Endothelial cell of umbilical vein (primary cell): ENCODE measurements at regions not wholly inside any gene's neighbourhood (a gene's known extent, or its start where the extent isn't known, plus 50 kb on each side); places are given as distances from the start of the nearest gene placed in this dataset.

Source experiments
- BruUV-seq: library from RNA; stranded (reverse); fragments of 400-500 nt; replicated peaks from 2 replicates; lab custom pipeline; 2021; lab: Mats Ljungman, UMichigan
- CTCF ChIA-PET: fragments of 300-600, 350-600 bp; sonication (Branson Sonifier 250); formaldehyde crosslinking; loops from one replicate; lab custom pipeline; 2021; ENCODE audit warnings: antibody characterized with exemption, inconsistent platforms; lab: Charles Lee
- POLR2A ChIA-PET: fragments of 300-600, 350-600 bp; sonication (Branson Sonifier 250); formaldehyde crosslinking; loops from one replicate; lab custom pipeline; 2021; ENCODE audit warnings: antibody characterized with exemption, inconsistent platforms; lab: Charles Lee
- DNase-seq: peaks from one replicate; pipeline ENCODE4 v3.0.0-alpha.2; 2011; ENCODE audit warnings: low read depth, low spot score
- FAIRE-seq: peaks from 2 replicates; lab custom pipeline; 2011; peaks lifted over from hg19 to GRCh38; lab: Jason Lieb, UNC
- H2AFZ ChIP-seq: 2 replicates; pipeline ENCODE4 v1.6.0; 2012; ENCODE audit warnings: low read depth, low read length, control low read depth, inconsistent platforms
- H3K27ac ChIP-seq: 2 replicates; pipeline ENCODE4 v1.5.1; 2011; ENCODE audit warnings: low read depth, mild to moderate bottlenecking, control low read depth, low read length, moderate library complexity; ENCODE audit not compliant: insufficient read depth
- H3K27me3 ChIP-seq, 2 experiments: 2 replicates each; pipeline versions ENCODE4 v1.6.0 to v1.6.1; 2011; ENCODE audit warnings: low read length in 2 of 2, mixed read lengths in 1 of 2; ENCODE audit not compliant: control insufficient read depth in 2 of 2, insufficient read depth in 2 of 2
- H3K36me3 ChIP-seq, 2 experiments: 2 replicates in 1 of 2; 3 replicates in 1 of 2; pipeline ENCODE4 v1.5.1; 2011; ENCODE audit warnings: low read length in 2 of 2, mild to moderate bottlenecking in 1 of 2, moderate library complexity in 1 of 2; ENCODE audit not compliant: control insufficient read depth in 2 of 2, insufficient read depth in 2 of 2; ENCODE audit errors: extremely low read depth in 1 of 2
- H3K4me1 ChIP-seq: 3 replicates; pipeline ENCODE4 v1.5.1; 2011; ENCODE audit warnings: mild to moderate bottlenecking, low read length; ENCODE audit not compliant: control insufficient read depth, insufficient read depth; ENCODE audit errors: extremely low read depth
- H3K4me2 ChIP-seq: 2 replicates; pipeline ENCODE4 v1.6.1; 2011; ENCODE audit warnings: low read length, control low read depth, mixed read lengths; ENCODE audit not compliant: insufficient read depth
- H3K4me3 ChIP-seq, 3 experiments: fragments of 200-600 bp in 1 of 3; sonication (generic), shearing (Covaris generic) in 1 of 3; replicated peaks in 1 of 3; 2 replicates each; pipeline ENCODE4 v1.5.1; 2011 to 2016; ENCODE audit warnings: control low read depth in 3 of 3, low read length in 3 of 3, mild to moderate bottlenecking in 2 of 3, inconsistent platforms in 1 of 3, low read depth in 1 of 3, moderate library complexity in 1 of 3; ENCODE audit not compliant: insufficient read depth in 1 of 3
- H3K79me2 ChIP-seq: 2 replicates; pipeline ENCODE4 v1.6.0; 2012; ENCODE audit warnings: low read length, inconsistent platforms; ENCODE audit not compliant: control insufficient read depth, insufficient read depth
- H3K9ac ChIP-seq: replicated peaks from 2 replicates; pipeline ENCODE3; 2011; ENCODE audit warnings: low read length, control low read depth; ENCODE audit not compliant: insufficient read depth; ENCODE audit errors: extremely low read depth
- H3K9me1 ChIP-seq: replicated peaks from 3 replicates; pipeline ENCODE4 v1.6.0; 2011; ENCODE audit warnings: mild to moderate bottlenecking, low read length; ENCODE audit not compliant: control insufficient read depth, insufficient read depth; ENCODE audit errors: extremely low read depth
- H3K9me3 ChIP-seq: replicated peaks from 2 replicates; pipeline ENCODE4 v1.5.1; 2012; ENCODE audit warnings: low read length, inconsistent platforms; ENCODE audit not compliant: control insufficient read depth, insufficient read depth
- H4K20me1 ChIP-seq: replicated peaks from 2 replicates; pipeline ENCODE3; 2011; ENCODE audit warnings: mild to moderate bottlenecking, low read length; ENCODE audit not compliant: control insufficient read depth, insufficient read depth; ENCODE audit errors: extremely low read depth
- EZH2 ChIP-seq: IDR thresholded peaks from 2 replicates; pipeline ENCODE4 v1.6.1; 2012; ENCODE audit warnings: borderline replicate concordance, low read depth, mild to moderate bottlenecking, moderate library complexity, low read length, inconsistent platforms; ENCODE audit not compliant: severe bottlenecking
- FOS ChIP-seq: IDR thresholded peaks from 2 replicates; pipeline ENCODE4 v1.6.1; 2011; ENCODE audit warnings: mild to moderate bottlenecking, low read length, moderate library complexity, borderline replicate concordance; ENCODE audit not compliant: insufficient read depth
- GATA2 ChIP-seq: IDR thresholded peaks from 2 replicates; pipeline ENCODE4 v1.7.0; 2011; ENCODE audit warnings: low read depth, mild to moderate bottlenecking, moderate library complexity, mixed read lengths, low read length; ENCODE audit not compliant: insufficient read length, insufficient read depth
- JUN ChIP-seq: IDR thresholded peaks from 2 replicates; pipeline ENCODE4 v1.6.1; 2011; ENCODE audit warnings: borderline replicate concordance, low read depth; ENCODE audit not compliant: insufficient read length, insufficient read depth
- MYC ChIP-seq: IDR thresholded peaks from one replicate; pipeline ENCODE4 v1.6.1; 2011; ENCODE audit warnings: mild to moderate bottlenecking, low read depth, low read length
- POLR2A ChIP-seq: IDR thresholded peaks from 2 replicates; pipeline ENCODE4 v1.6.1; 2012; ENCODE audit warnings: low read depth, mild to moderate bottlenecking, control low read depth, low read length
- POLR2AphosphoS5 ChIP-seq: IDR thresholded peaks from 2 replicates; pipeline ENCODE4 v1.6.1; 2012; ENCODE audit warnings: low read depth, mild to moderate bottlenecking, control low read depth, low read length, moderate library complexity; ENCODE audit not compliant: insufficient read depth
- dilution Hi-C: fragments of 300-500 bp; cut with MboI; formaldehyde crosslinking; loops from one replicate; pipeline ENCODE4 v1.15.0; 2019; ENCODE audit warnings: low sequenced_read_pairs; ENCODE audit not compliant: extremely low pct_ligation_motif_present
- intact Hi-C: fragments of 100-400 bp; cut with micrococcal nuclease; formaldehyde crosslinking; loops from one replicate; pipeline ENCODE4 v1.10.0; 2022
- TF ChIP-seq, protein P1 (sequence below), 2 donors: IDR thresholded peaks; 1 replicate in 1 of 2; 2 replicates in 1 of 2; pipeline ENCODE4 v1.5.1; 2011; ENCODE audit warnings: low read length in 2 of 2, mild to moderate bottlenecking in 2 of 2, moderate library complexity in 2 of 2, control low read depth in 1 of 2, inconsistent platforms in 1 of 2, low read depth in 1 of 2; ENCODE audit not compliant: insufficient read depth in 1 of 2; ENCODE audit errors: extremely low read depth in 1 of 2
- TF ChIP-seq, protein P2 (sequence below): IDR thresholded peaks from 2 replicates; pipeline ENCODE4 v1.6.1; 2011; ENCODE audit not compliant: insufficient read depth, insufficient read length

DNA sequence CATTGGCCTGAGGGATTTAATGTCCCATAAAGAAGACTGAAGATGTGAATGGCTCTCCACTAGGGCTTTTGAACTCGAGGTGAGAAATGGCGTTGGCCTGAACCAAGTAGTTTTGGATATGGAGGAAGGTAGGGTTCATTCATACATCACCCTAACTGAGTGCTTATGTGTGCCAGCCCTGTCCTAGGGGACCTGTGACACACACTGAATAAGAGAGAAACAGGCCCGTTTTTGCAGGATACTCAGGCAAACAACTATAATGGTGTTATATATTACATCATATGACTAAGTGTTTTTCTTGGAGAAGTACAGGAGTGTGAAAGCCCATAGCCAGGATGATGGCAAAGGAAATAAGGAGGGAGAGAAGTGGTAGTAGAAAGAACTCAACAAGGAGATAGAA is 368.1 kb downstream of the TMEM135 start:
- H3K4me3 ChIP-seq = no peak overlapping the region
- intact Hi-C loops (no loop called here), dilution Hi-C loops (no loop called here)
- H3K4me1 ChIP-seq = no peaks in the 10 kb centered on the region
- H3K4me2 ChIP-seq = no peak overlapping the region
- no peak overlapping the region for H2AFZ ChIP-seq
- H4K20me1 ChIP-seq = no peaks in the 10 kb centered on the region
- CTCF ChIA-PET = interaction anchor here (2.0 kb wide), 1 partner anchor 15 kb away, joined by 6 read pairs; no protein-coding TSS in a partner anchor
- FAIRE-seq (no peak), DNase-seq (peak; percentile 39)
- POLR2A ChIA-PET = no interaction called here
- H3K27ac ChIP-seq = no peak overlapping the region
- H3K79me2 ChIP-seq = no peaks in the 10 kb centered on the region
- TF ChIP-seq GATA2 (no peak), FOS (no peak), EZH2 (no peak), POLR2A (no peak), JUN (no peak), POLR2AphosphoS5 (no peak), MYC (no peak)
- TF ChIP-seq, protein P1, sequence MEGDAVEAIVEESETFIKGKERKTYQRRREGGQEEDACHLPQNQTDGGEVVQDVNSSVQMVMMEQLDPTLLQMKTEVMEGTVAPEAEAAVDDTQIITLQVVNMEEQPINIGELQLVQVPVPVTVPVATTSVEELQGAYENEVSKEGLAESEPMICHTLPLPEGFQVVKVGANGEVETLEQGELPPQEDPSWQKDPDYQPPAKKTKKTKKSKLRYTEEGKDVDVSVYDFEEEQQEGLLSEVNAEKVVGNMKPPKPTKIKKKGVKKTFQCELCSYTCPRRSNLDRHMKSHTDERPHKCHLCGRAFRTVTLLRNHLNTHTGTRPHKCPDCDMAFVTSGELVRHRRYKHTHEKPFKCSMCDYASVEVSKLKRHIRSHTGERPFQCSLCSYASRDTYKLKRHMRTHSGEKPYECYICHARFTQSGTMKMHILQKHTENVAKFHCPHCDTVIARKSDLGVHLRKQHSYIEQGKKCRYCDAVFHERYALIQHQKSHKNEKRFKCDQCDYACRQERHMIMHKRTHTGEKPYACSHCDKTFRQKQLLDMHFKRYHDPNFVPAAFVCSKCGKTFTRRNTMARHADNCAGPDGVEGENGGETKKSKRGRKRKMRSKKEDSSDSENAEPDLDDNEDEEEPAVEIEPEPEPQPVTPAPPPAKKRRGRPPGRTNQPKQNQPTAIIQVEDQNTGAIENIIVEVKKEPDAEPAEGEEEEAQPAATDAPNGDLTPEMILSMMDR (IDR thresholded peaks at IDR 0.05; ENCODE audit: extremely low read depth in 1 of 2, insufficient read depth in 1 of 2, low read depth in 1 of 2, low read length in 2 of 2) = no peak
- TF ChIP-seq, protein P2, sequence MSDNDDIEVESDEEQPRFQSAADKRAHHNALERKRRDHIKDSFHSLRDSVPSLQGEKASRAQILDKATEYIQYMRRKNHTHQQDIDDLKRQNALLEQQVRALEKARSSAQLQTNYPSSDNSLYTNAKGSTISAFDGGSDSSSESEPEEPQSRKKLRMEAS = no peak
- H3K9me3 ChIP-seq = no peaks in the 10 kb centered on the region
- H3K27me3 ChIP-seq = no peaks in the 10 kb centered on the region
- no peaks in the 10 kb centered on the region for H3K36me3 ChIP-seq
- no peaks in the 10 kb centered on the region for H3K9me1 ChIP-seq
- no TSS peak for BruUV-seq
- no peak overlapping the region for H3K9ac ChIP-seq
